ENCODE measurements at regions not wholly inside any gene's neighbourhood (a gene's known extent, or its start where the extent isn't known, plus 50 kb on each side); places are given as distances from the start of the nearest gene placed in this dataset.
"Not testable (repeated sequence)": the region's sequence is repeated elsewhere in the genome, so short reads cannot be mapped to it uniquely, and the experiment has no call there.

- no peak overlapping the region for H3K27ac Mint-ChIP-seq (ENCODE audit: unreplicated experiment)
- DNase-seq (ENCODE audit: low read depth, low spot score), result no peak
- peaks cover 8% of the 10 kb centered on the region for H3K4me1 Mint-ChIP-seq
- H3K36me3 Mint-ChIP-seq (ENCODE audit: low read depth), result peaks cover 2% of the 10 kb centered on the region
- H3K4me3 Mint-ChIP-seq, result no peak overlapping the region
- H3K27me3 Mint-ChIP-seq (ENCODE audit: low read depth), result peaks cover 54% of the 10 kb centered on the region
- no peak for TF ChIP-seq CTCF (conservative IDR thresholded peaks at IDR 0.05)
- H3K9me3 Mint-ChIP-seq, result peaks cover 7% of the 10 kb centered on the region
Observed at GRCh38 chr20:48448666-48449600, 378.9 kb downstream of the PREX1 start.

GRCh38 chr20:48447456-48447855 is 380.3 kb downstream of the PREX1 start:
- no peak for TF ChIP-seq CTCF (conservative IDR thresholded peaks at IDR 0.05)
- no peak for DNase-seq (ENCODE audit: low read depth, low spot score)
- peaks cover 42% of the 10 kb centered on the region for H3K27me3 Mint-ChIP-seq (ENCODE audit: low read depth)
- H3K4me1 Mint-ChIP-seq, result peaks cover 4% of the 10 kb centered on the region
- H3K36me3 Mint-ChIP-seq (ENCODE audit: low read depth), result peaks cover 2% of the 10 kb centered on the region
- H3K9me3 Mint-ChIP-seq, result peaks cover 7% of the 10 kb centered on the region
- H3K27ac Mint-ChIP-seq (ENCODE audit: unreplicated experiment), result no peak overlapping the region
- H3K4me3 Mint-ChIP-seq, result no peak overlapping the region

- DNase-seq (ENCODE audit: low read depth, low spot score), result no peak
- Mint-ChIP-seq H3K4me3 (no peak overlapping the region), H3K9me3 (peaks cover 7% of the 10 kb centered on the region), H3K27me3 (ENCODE audit: low read depth) (peaks cover 32% of the 10 kb centered on the region), H3K27ac (ENCODE audit: unreplicated experiment) (no peak overlapping the region), H3K36me3 (ENCODE audit: low read depth) (peaks cover 2% of the 10 kb centered on the region), H3K4me1 (peaks cover 4% of the 10 kb centered on the region)
- no peak for TF ChIP-seq CTCF (conservative IDR thresholded peaks at IDR 0.05)
Observed at GRCh38 chr20:48445827-48446226, 382.0 kb downstream of the PREX1 start.

GRCh38 chr20:48444249-48444648 is 383.6 kb downstream of the PREX1 start:
- DNase-seq (ENCODE audit: low read depth, low spot score), result no peak
- Mint-ChIP-seq H3K9me3 (peaks cover 10% of the 10 kb centered on the region), H3K27me3 (ENCODE audit: low read depth) (peaks cover 34% of the 10 kb centered on the region), H3K4me3 (no peak overlapping the region), H3K36me3 (ENCODE audit: low read depth) (peaks cover 2% of the 10 kb centered on the region), H3K27ac (ENCODE audit: unreplicated experiment) (no peak overlapping the region), H3K4me1 (peaks cover 7% of the 10 kb centered on the region)
- TF ChIP-seq CTCF (conservative IDR thresholded peaks at IDR 0.05), result no peak

GRCh38 chr20:48440916-48441315 is 386.9 kb downstream of the PREX1 start:
- H3K36me3 Mint-ChIP-seq (ENCODE audit: low read depth), result peaks cover 5% of the 10 kb centered on the region
- no peak overlapping the region for H3K27ac Mint-ChIP-seq (ENCODE audit: unreplicated experiment)
- TF ChIP-seq CTCF (conservative IDR thresholded peaks at IDR 0.05), result no peak
- peaks cover 9% of the 10 kb centered on the region for H3K4me1 Mint-ChIP-seq
- peaks cover 16% of the 10 kb centered on the region for H3K27me3 Mint-ChIP-seq (ENCODE audit: low read depth)
- DNase-seq (ENCODE audit: low read depth, low spot score), result no peak
- H3K4me3 Mint-ChIP-seq, result no peak overlapping the region
- peaks cover 13% of the 10 kb centered on the region for H3K9me3 Mint-ChIP-seq

- DNase-seq (ENCODE audit: low read depth, low spot score); H3K36me3 Mint-ChIP-seq (ENCODE audit: low read depth); H3K4me1 Mint-ChIP-seq; H3K27ac Mint-ChIP-seq (ENCODE audit: unreplicated experiment); H3K9me3 Mint-ChIP-seq; H3K4me3 Mint-ChIP-seq: not testable (repeated sequence)
- H3K27me3 Mint-ChIP-seq (ENCODE audit: low read depth), result peaks cover 12% of the 10 kb centered on the region
Observed at GRCh38 chr20:48440261-48440660, 387.5 kb downstream of the PREX1 start.
